ENCODE measurements at regions not wholly inside any gene's neighbourhood (a gene's known extent, or its start where the extent isn't known, plus 50 kb on each side); places are given as distances from the start of the nearest gene placed in this dataset.

- BruUV-seq (replicated peaks), result no TSS peak
- FAIRE-seq, result no peak
- H4K20me1 ChIP-seq (replicated peaks; ENCODE audit: control insufficient read depth, insufficient read depth, low read length), result no peaks in the 10 kb centered on the region
Observed at GRCh38 chr9:80595192-80595591, 1023.4 kb downstream of the TLE4 start.

More at GRCh38 chr9:80595192-80595591, 1023.4 kb downstream of the TLE4 start:
- ChIA-PET CTCF (ENCODE audit: low intra/inter-chr PET ratio) (no interaction called here), POLR2A (no interaction called here)
- intact Hi-C loops (cut with micrococcal nuclease) (no loop called here), in situ Hi-C loops (cut with MboI) (no loop called here)
- H3K4me3 ChIP-seq, result no peak overlapping the region
- no peaks in the 10 kb centered on the region for H3K27me3 ChIP-seq (ENCODE audit: control insufficient read depth in 2 of 2, insufficient read depth in 2 of 2, low read length in 2 of 2)
- no peak overlapping the region for H3K9ac ChIP-seq (ENCODE audit: insufficient read depth in 1 of 2, low read depth in 2 of 2, low read length in 2 of 2)
- no peaks in the 10 kb centered on the region for H3K9me3 ChIP-seq (replicated peaks; ENCODE audit: control insufficient read depth, insufficient read depth, low read depth, low read length)
- no peaks in the 10 kb centered on the region for H3K79me2 ChIP-seq (ENCODE audit: control insufficient read depth, insufficient read depth, low read length)
- WGBS (ENCODE audit: insufficient coverage, low coverage, missing lambda C conversion rate), result 0% methylated on average over 4 of the region's 4 CpGs
- no peaks in the 10 kb centered on the region for H3K36me3 ChIP-seq (ENCODE audit: control insufficient read depth, insufficient read depth, low read length)
- no peak for ATAC-seq
- no peak overlapping the region for H3K27ac ChIP-seq (ENCODE audit: extremely low read depth, low read depth, low read length)
- no peak for DNase-seq (ENCODE audit: extremely low read depth in 1 of 4, low spot score in 3 of 4)
- TF ChIP-seq ZNF347 (CRISPR knock-in tag; IDR thresholded peaks at IDR 0.05; ENCODE audit: low read depth) (no peak), ZNF140 (CRISPR knock-in tag; IDR thresholded peaks at IDR 0.05) (no peak), SP2 (IDR thresholded peaks at IDR 0.05; ENCODE audit: extremely low read depth, low read depth, low read length, poor library complexity, severe bottlenecking) (no peak), HIVEP1 (CRISPR knock-in tag; IDR thresholded peaks at IDR 0.05) (no peak), ATF2 (CRISPR knock-in tag; IDR thresholded peaks at IDR 0.05) (no peak)
- TF ChIP-seq, protein P1, sequence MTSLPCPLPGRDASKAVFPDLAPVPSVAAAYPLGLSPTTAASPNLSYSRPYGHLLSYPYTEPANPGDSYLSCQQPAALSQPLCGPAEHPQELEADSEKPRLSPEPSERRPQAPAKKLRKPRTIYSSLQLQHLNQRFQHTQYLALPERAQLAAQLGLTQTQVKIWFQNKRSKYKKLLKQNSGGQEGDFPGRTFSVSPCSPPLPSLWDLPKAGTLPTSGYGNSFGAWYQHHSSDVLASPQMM (CRISPR knock-in tag; IDR thresholded peaks at IDR 0.05), result no peak
- H3K9me1 ChIP-seq (ENCODE audit: control insufficient read depth, insufficient read depth, low read length), result no peaks in the 10 kb centered on the region
- no peaks in the 10 kb centered on the region for H3K4me1 ChIP-seq (replicated peaks in 1 of 2; ENCODE audit: control insufficient read depth in 2 of 2, insufficient read depth in 2 of 2, low read length in 2 of 2)
- H2AFZ ChIP-seq (ENCODE audit: low read depth, low read length), result no peak overlapping the region
- no peak overlapping the region for H3K4me2 ChIP-seq (ENCODE audit: insufficient read depth, low read length)
